Transverse colon (tissue), 4 donors: ENCODE measurements at regions not wholly inside any gene's neighbourhood (a gene's known extent, or its start where the extent isn't known, plus 50 kb on each side); places are given as distances from the start of the nearest gene placed in this dataset.

Experiments
- DNase-seq: peaks from one replicate; pipeline ENCODE4 v3.0.0-alpha.2; 2019
- H3K27ac ChIP-seq, 4 donors: fragments of 200-600 bp; sonication (generic); 2 replicates each; pipeline ENCODE4 v1.5.1; 2016 to 2018; ENCODE audit warnings: inconsistent platforms in 4 of 4
- H3K27me3 ChIP-seq: fragments of 200-600 bp; sonication (generic); 2 replicates; pipeline ENCODE4 v1.5.1; 2017; ENCODE audit warnings: inconsistent platforms
- H3K36me3 ChIP-seq, 4 donors: fragments of 200-600 bp; sonication (generic); 2 replicates each; pipeline ENCODE4 v1.5.1; 2017 to 2019; ENCODE audit warnings: inconsistent platforms in 4 of 4
- H3K4me1 ChIP-seq, 4 donors: fragments of 200-600 bp; sonication (generic); 2 replicates each; pipeline ENCODE4 v1.5.1; 2017 to 2020; ENCODE audit warnings: inconsistent platforms in 4 of 4
- H3K4me3 ChIP-seq, 4 donors: fragments of 200-600 bp; sonication (generic); 1 replicate in 1 of 4; 2 replicates in 3 of 4; pipeline versions ENCODE4 v1.5.1 to v1.6.1; 2017 to 2019; ENCODE audit warnings: inconsistent platforms in 4 of 4
- H3K9me3 ChIP-seq, 2 donors: fragments of 200-600 bp; sonication (generic); 2 replicates each; pipeline ENCODE4 v1.5.1; 2017 to 2019; ENCODE audit warnings: inconsistent platforms in 2 of 2
- EP300 ChIP-seq: sonication (generic); formaldehyde crosslinking; IDR thresholded peaks from one replicate; pipeline ENCODE4 v1.6.1; 2017; ENCODE audit warnings: antibody characterized with exemption, low read depth
- POLR2A ChIP-seq: fragments of 450-650 bp; IDR thresholded peaks from one replicate; pipeline ENCODE4 v1.6.1; 2016; ENCODE audit warnings: antibody characterized with exemption, mild to moderate bottlenecking, moderate library complexity
- POLR2AphosphoS5 ChIP-seq, 3 donors: sonication (generic); formaldehyde crosslinking; IDR thresholded peaks; one replicate each; pipeline ENCODE4 v1.6.1; 2016; ENCODE audit warnings: antibody characterized with exemption in 3 of 3
- WGBS, 2 donors: methylation state at CpG; one replicate each; pipeline ENCODE4 v1.1.5; 2018; ENCODE audit warnings: low coverage in 1 of 2; 5-methylcytosine and 5-hydroxymethylcytosine counted together
- in situ Hi-C, 4 donors: fragments of 200-750 bp; cut with MboI; loops; one replicate each; pipeline versions ENCODE4 v1.15.0 to v1.15.1; 2017; ENCODE audit warnings: low sequenced_read_pairs in 3 of 4, low pct_ligation_motif_present in 1 of 4, low pct_unique_long_range_greater_than_20kb in 1 of 4
- intact Hi-C: fragments of 100-400 bp; cut with DNase I; formaldehyde crosslinking; loops from one replicate; pipeline ENCODE4 v1.15.1; 2023; ENCODE audit warnings: low total_unique reads
- TF ChIP-seq, protein P1 (sequence below), 5 experiments: fragments of 200-600 bp in 3 of 5; fragments of 450-650 bp in 2 of 5; sonication (generic) in 3 of 5; IDR thresholded peaks; 1 replicate in 2 of 5; 2 replicates in 3 of 5; pipeline ENCODE4 v1.5.1; 2016 to 2017; ENCODE audit warnings: antibody characterized with exemption in 5 of 5, inconsistent platforms in 3 of 5, mild to moderate bottlenecking in 2 of 5, moderate library complexity in 1 of 5

DNA sequence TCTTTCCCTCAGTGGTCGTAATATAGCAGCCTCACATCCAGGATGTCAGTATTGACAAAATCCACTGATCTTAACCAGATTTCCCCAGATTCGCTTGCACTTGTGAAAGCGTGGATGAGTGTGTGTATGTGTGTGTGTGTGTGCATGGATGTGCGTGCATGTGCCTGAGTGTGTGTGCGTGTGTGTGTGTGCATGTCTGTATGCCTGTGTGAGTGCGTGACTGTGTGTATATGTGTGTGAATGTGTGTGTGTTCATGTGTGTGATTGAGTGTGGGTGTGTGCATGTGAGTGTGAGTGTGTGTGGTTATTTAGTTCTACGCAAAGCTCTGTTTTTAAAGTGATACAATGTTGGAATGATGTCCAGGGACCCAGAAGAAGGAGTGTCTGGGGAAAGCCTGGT lies 723.2 kb downstream of the BRD1 start:
- intact Hi-C loops = no loop called here
- DNase-seq = no peak
- H3K27me3 ChIP-seq = peaks cover 10% of the 10 kb centered on the region

GRCh38 chr22:49103314-49104059 lies 724.2 kb downstream of the BRD1 start:
- H3K36me3 ChIP-seq = no peaks in the 10 kb centered on the region
- no peaks in the 10 kb centered on the region for H3K4me1 ChIP-seq
- H3K4me3 ChIP-seq = no peak overlapping the region
- peaks cover 10% of the 10 kb centered on the region for H3K27me3 ChIP-seq
- in situ Hi-C loops = no loop called here
- TF ChIP-seq EP300 = no peak
- intact Hi-C loops = no loop called here
- no peak for DNase-seq
- H3K9me3 ChIP-seq = no peaks in the 10 kb centered on the region
- WGBS, 2 donors = 50 to 62% methylated on average over 9 to 15 of the region's 15 CpGs
- H3K27ac ChIP-seq = no peak overlapping the region

More for the DNA sequence above, 723.2 kb downstream of the BRD1 start:
- Histone ChIP-seq H3K36me3 (no peaks in the 10 kb centered on the region), H3K9me3 (no peaks in the 10 kb centered on the region), H3K4me1 (no peaks in the 10 kb centered on the region), H3K27ac (no peak overlapping the region), H3K4me3 (no peak overlapping the region)
- TF ChIP-seq, protein P1, sequence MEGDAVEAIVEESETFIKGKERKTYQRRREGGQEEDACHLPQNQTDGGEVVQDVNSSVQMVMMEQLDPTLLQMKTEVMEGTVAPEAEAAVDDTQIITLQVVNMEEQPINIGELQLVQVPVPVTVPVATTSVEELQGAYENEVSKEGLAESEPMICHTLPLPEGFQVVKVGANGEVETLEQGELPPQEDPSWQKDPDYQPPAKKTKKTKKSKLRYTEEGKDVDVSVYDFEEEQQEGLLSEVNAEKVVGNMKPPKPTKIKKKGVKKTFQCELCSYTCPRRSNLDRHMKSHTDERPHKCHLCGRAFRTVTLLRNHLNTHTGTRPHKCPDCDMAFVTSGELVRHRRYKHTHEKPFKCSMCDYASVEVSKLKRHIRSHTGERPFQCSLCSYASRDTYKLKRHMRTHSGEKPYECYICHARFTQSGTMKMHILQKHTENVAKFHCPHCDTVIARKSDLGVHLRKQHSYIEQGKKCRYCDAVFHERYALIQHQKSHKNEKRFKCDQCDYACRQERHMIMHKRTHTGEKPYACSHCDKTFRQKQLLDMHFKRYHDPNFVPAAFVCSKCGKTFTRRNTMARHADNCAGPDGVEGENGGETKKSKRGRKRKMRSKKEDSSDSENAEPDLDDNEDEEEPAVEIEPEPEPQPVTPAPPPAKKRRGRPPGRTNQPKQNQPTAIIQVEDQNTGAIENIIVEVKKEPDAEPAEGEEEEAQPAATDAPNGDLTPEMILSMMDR (IDR thresholded peaks at IDR 0.05) = no peak
- TF ChIP-seq EP300 (no peak), POLR2A (no peak)
- 80 to 87% methylated on average over 5 to 7 of the region's 7 CpGs for WGBS, 2 donors
- in situ Hi-C loops = no loop called here

DNA sequence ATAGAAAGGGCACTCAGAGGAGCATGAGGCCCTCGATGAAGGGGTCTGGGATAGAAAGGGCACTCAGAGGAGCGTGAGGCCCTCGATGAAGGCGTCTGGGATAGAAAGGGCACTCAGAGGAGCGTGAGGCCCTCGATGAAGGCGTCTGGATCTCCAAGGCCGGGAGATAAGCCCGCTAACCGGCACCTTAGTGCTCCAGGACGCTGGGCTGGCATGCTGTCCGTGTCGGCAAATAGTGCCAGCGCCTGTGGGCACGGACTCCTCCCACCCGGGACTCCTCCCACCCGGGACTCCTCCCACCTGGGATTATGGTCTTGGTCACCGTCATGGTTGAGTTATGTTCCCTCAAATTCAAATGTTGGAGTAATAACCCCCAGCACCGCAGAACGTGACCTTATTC lies 725.3 kb downstream of the BRD1 start:
- in situ Hi-C loops = no loop called here
- Histone ChIP-seq H3K4me1 (no peaks in the 10 kb centered on the region), H3K27me3 (peaks cover 10% of the 10 kb centered on the region), H3K4me3 (no peak overlapping the region), H3K27ac (no peak overlapping the region), H3K9me3 (no peaks in the 10 kb centered on the region), H3K36me3 (no peaks in the 10 kb centered on the region)
- TF ChIP-seq POLR2A = no peak
- TF ChIP-seq, protein P1 (IDR thresholded peaks at IDR 0.05) = no peak
- TF ChIP-seq POLR2AphosphoS5 (IDR thresholded peaks at IDR 0.05) = no peak
- TF ChIP-seq EP300 = no peak
- WGBS, 2 donors = 89% methylated on average over 20 of the region's 20 CpGs; no CpG with 5 or more reads in 1 of the 2 donors
- intact Hi-C loops = no loop called here
- no peak for DNase-seq

DNA sequence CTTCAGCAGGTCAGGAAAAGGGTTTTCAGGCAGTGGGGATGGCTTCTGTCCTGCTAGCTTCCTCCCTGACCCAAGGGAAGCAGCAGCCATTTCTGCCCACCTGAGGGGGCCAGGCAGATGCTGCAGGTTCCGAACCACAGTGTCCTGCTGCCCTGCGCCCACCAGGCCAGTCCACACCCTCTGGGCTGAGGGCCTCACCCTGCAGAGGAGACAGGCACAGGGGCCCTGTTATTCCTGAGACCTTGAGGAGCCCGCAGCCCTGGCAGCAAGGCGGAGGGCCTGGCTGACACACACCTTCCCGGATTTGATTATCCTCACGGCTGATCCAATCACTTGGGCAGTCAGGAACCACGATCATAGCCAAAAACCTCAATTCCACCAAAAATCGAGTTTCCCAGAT lies 725.8 kb downstream of the BRD1 start:
- WGBS, 2 donors = 73% methylated on average over 8 of the region's 8 CpGs; no CpG with 5 or more reads in 1 of the 2 donors

More for the DNA sequence above, 725.8 kb downstream of the BRD1 start:
- TF ChIP-seq POLR2AphosphoS5 (IDR thresholded peaks at IDR 0.05) = no peak
- TF ChIP-seq POLR2A = no peak
- TF ChIP-seq EP300 = no peak
- TF ChIP-seq, protein P1 (IDR thresholded peaks at IDR 0.05) = no peak
- intact Hi-C loops = no loop called here
- Histone ChIP-seq H3K4me1 (no peaks in the 10 kb centered on the region), H3K27ac (no peak overlapping the region), H3K27me3 (peaks cover 10% of the 10 kb centered on the region), H3K9me3 (no peaks in the 10 kb centered on the region), H3K4me3 (no peak overlapping the region), H3K36me3 (no peaks in the 10 kb centered on the region)
- no peak for DNase-seq
- in situ Hi-C loops = no loop called here
